ENCODE measurements at regions not wholly inside any gene's neighbourhood (a gene's known extent, or its start where the extent isn't known, plus 50 kb on each side); places are given as distances from the start of the nearest gene placed in this dataset.

- BruUV-seq (replicated peaks), result no TSS peak
- ChIA-PET POLR2A (ENCODE audit: unreplicated experiment) (no interaction called here), CTCF (no interaction called here)
- no peak overlapping the region for H3K18ac ChIP-seq (ENCODE audit: low read depth, low read length)
- ATAC-seq (ENCODE audit: low read depth) (no peak), DNase-seq (no peak)
- no peak overlapping the region for H2AK9ac ChIP-seq (replicated peaks; ENCODE audit: low read depth, low read length, poor library complexity)
- H3K79me1 ChIP-seq (ENCODE audit: low read depth in 1 of 2, low read length in 2 of 2), result no peaks in the 10 kb centered on the region
- dilution Hi-C loops (cut with HindIII; ENCODE audit: low sequenced_read_pairs, unreplicated experiment) (no loop called here), in situ Hi-C loops (cut with MboI; ENCODE audit: low sequenced_read_pairs) (no loop called here), intact Hi-C loops (cut with micrococcal nuclease) (no loop called here)
- no peak overlapping the region for H3K9ac ChIP-seq (ENCODE audit: low read depth, low read length)
- no peak overlapping the region for H2BK120ac ChIP-seq (ENCODE audit: low read depth, low read length)
- no peaks in the 10 kb centered on the region for H3K9me1 ChIP-seq (ENCODE audit: insufficient read depth, low read length)
- no peak overlapping the region for H4K91ac ChIP-seq (ENCODE audit: insufficient read depth, low read depth, low read length)
- H3K4ac ChIP-seq (ENCODE audit: low read depth, low read length), result no peak overlapping the region
- H2BK5ac ChIP-seq (ENCODE audit: low read depth, low read length, poor library complexity, severe bottlenecking), result no peak overlapping the region
- H3K14ac ChIP-seq (replicated peaks; ENCODE audit: low read depth, low read length), result no peak overlapping the region
- H3K4me1 ChIP-seq (ENCODE audit: control insufficient read depth, insufficient read depth, low read length), result no peaks in the 10 kb centered on the region
- no peaks in the 10 kb centered on the region for H3K36me3 ChIP-seq (ENCODE audit: control insufficient read depth, insufficient read depth, low read length)
- H2BK20ac ChIP-seq (ENCODE audit: low read depth, low read length), result no peak overlapping the region
- H3K23ac ChIP-seq (ENCODE audit: low read depth, low read length), result no peak overlapping the region
- no peak overlapping the region for H2AFZ ChIP-seq (replicated peaks; ENCODE audit: low read length, poor library complexity)
- peaks cover 4% of the 10 kb centered on the region; the same call in 1 of the 2 replicates for H3K9me3 ChIP-seq (ENCODE audit: control insufficient read depth, insufficient read depth, low read length)
- WGBS, 2 experiments (ENCODE audit: extremely low coverage in 2 of 2, insufficient read length in 1 of 2), result no CpG with 5 or more reads among the region's 1 CpG
- no peak overlapping the region for H4K8ac ChIP-seq (ENCODE audit: low read depth in 2 of 2, low read length in 2 of 2)
- H3K27ac ChIP-seq (ENCODE audit: insufficient read depth, low read length), result no peak overlapping the region
- no peak overlapping the region for H3K4me3 ChIP-seq (ENCODE audit: insufficient read depth, low read depth, low read length)
- TF ChIP-seq SMC3 (IDR thresholded peaks at IDR 0.05; ENCODE audit: low read depth, low read length), result no peak
- TF ChIP-seq MAZ (IDR thresholded peaks at IDR 0.05; ENCODE audit: borderline replicate concordance, low read depth, low read length), result no peak
- no peak for TF ChIP-seq USF2 (IDR thresholded peaks at IDR 0.05; ENCODE audit: low read depth, low read length)
- TF ChIP-seq FOS (IDR thresholded peaks at IDR 0.05; ENCODE audit: low read depth, low read length), result no peak
- no peak for TF ChIP-seq POLR2A (IDR thresholded peaks at IDR 0.05; ENCODE audit: low read depth, low read length)
- no peak for TF ChIP-seq CEBPB (IDR thresholded peaks at IDR 0.05; ENCODE audit: low read depth, low read length)
- TF ChIP-seq MAFK (IDR thresholded peaks at IDR 0.05; ENCODE audit: low read depth, low read length), result no peak
- no peak for TF ChIP-seq BHLHE40 (IDR thresholded peaks at IDR 0.05; ENCODE audit: low read depth, low read length)
- TF ChIP-seq, protein P1, sequence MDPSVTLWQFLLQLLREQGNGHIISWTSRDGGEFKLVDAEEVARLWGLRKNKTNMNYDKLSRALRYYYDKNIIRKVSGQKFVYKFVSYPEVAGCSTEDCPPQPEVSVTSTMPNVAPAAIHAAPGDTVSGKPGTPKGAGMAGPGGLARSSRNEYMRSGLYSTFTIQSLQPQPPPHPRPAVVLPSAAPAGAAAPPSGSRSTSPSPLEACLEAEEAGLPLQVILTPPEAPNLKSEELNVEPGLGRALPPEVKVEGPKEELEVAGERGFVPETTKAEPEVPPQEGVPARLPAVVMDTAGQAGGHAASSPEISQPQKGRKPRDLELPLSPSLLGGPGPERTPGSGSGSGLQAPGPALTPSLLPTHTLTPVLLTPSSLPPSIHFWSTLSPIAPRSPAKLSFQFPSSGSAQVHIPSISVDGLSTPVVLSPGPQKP (IDR thresholded peaks at IDR 0.05; ENCODE audit: borderline replicate concordance, low read depth, low read length), result no peak
- TF ChIP-seq CHD1 (IDR thresholded peaks at IDR 0.05; ENCODE audit: low read depth, low read length), result no peak
- TF ChIP-seq RFX5 (IDR thresholded peaks at IDR 0.05; ENCODE audit: low read depth, low read length), result no peak
- TF ChIP-seq RAD21 (IDR thresholded peaks at IDR 0.05; ENCODE audit: low read length), result no peak
- TF ChIP-seq NFE2L2 (IDR thresholded peaks at IDR 0.05; ENCODE audit: low read depth, low read length), result no peak
- TF ChIP-seq MXI1 (IDR thresholded peaks at IDR 0.05; ENCODE audit: borderline replicate concordance, low read depth, low read length), result no peak
- no peak for TF ChIP-seq CTCF (conservative IDR thresholded peaks at IDR 0.05; ENCODE audit: low read depth, low read length)
- no peak for TF ChIP-seq RCOR1 (IDR thresholded peaks at IDR 0.05; ENCODE audit: insufficient replicate concordance, low read length)
- no peak overlapping the region for H2AK5ac ChIP-seq (ENCODE audit: low read depth, low read length)
- H2BK15ac ChIP-seq (ENCODE audit: low read depth, low read length), result no peak overlapping the region
- no peaks in the 10 kb centered on the region for H3K27me3 ChIP-seq (ENCODE audit: control insufficient read depth, insufficient read depth, low read length)
- H4K20me1 ChIP-seq (ENCODE audit: insufficient read depth, low read length), result no peaks in the 10 kb centered on the region
- H3K4me2 ChIP-seq (ENCODE audit: low read depth, low read length), result no peak overlapping the region
- no peak overlapping the region for H4K5ac ChIP-seq (ENCODE audit: low read depth, low read length)
- H3K56ac ChIP-seq (ENCODE audit: extremely low read depth, insufficient read depth, low read length), result no peak overlapping the region
Measured at GRCh38 chr13:90564566-90564965, 782.9 kb upstream of the MIR17HG start.

Data from IMR-90 (cell line).